ENCODE measurements at regions not wholly inside any gene's neighbourhood (a gene's known extent, or its start where the extent isn't known, plus 50 kb on each side); places are given as distances from the start of the nearest gene placed in this dataset.

- TF ChIP-seq REPIN1 (CRISPR knock-in tag; IDR thresholded peaks at IDR 0.05; ENCODE audit: borderline replicate concordance, low read depth) (0 out of 2 replicates have a peak, but pooled peaks have one; percentile 21), IRF2 (CRISPR knock-in tag; IDR thresholded peaks at IDR 0.05) (0 out of 2 replicates have a peak, but pooled peaks have one; percentile 16), SMC3 (IDR thresholded peaks at IDR 0.05; ENCODE audit: low read length) (peak; percentile 96), STAG1 (CRISPR knock-in tag; IDR thresholded peaks at IDR 0.05) (peak; percentile 67), TBX3 (IDR thresholded peaks at IDR 0.05; ENCODE audit: borderline replicate concordance) (no peak), TBL1XR1 (IDR thresholded peaks at IDR 0.05; ENCODE audit: borderline replicate concordance, low read length, partially characterized antibody) (no peak), ONECUT2 (CRISPR knock-in tag; IDR thresholded peaks at IDR 0.05) (peak; percentile 93), KAT2B (IDR thresholded peaks at IDR 0.05; ENCODE audit: borderline replicate concordance, low read depth, low read length) (peak; percentile 49; the same call in 1 of the 2 replicates)
Measured at GRCh38 chr2:217142649-217143266, 282.9 kb upstream of the TNP1 start (continued).

DNA sequence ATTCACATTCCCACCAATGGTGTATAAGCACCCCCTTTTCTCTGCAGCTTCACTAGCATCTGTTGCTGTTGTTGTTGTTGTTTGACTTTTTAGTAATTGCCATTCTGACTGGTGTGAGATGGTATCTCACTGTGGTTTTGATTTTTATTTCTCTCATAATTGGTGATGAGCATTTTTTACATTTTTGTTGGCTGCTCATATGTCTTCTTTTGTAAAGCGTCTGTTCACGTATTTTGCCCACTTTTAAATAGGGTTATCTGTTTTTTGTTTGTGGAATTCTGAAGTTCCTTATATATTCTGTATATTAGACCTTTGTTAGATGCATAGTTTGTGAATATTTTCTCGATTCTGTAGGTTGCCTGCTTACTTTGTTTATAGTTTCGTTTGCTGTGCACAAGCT, 278.4 kb upstream of the TNP1 start:
- ATAC-seq (no peak), DNase-seq (ENCODE audit: low spot score) (no peak), FAIRE-seq (no peak)
- Histone ChIP-seq H3K4me1 (ENCODE audit: insufficient read depth, low read length) (no peaks in the 10 kb centered on the region), H3K9ac (ENCODE audit: insufficient read depth, low read depth, low read length) (no peak overlapping the region), H3K9me3 (ENCODE audit: low read length) (peaks cover 8% of the 10 kb centered on the region; the same call in 1 of the 2 replicates), H2AFZ (ENCODE audit: low read length) (no peak overlapping the region), H4K20me1 (ENCODE audit: insufficient read depth, low read length) (no peaks in the 10 kb centered on the region), H3K27me3 (ENCODE audit: control insufficient read depth in 1 of 2, insufficient read depth in 2 of 2, low read length in 2 of 2) (no peaks in the 10 kb centered on the region), H3K79me2 (ENCODE audit: insufficient read depth, low read length) (no peaks in the 10 kb centered on the region), H3K4me2 (ENCODE audit: low read depth, low read length) (no peak overlapping the region), H3K4me3 (replicated peaks in 1 of 3; ENCODE audit: insufficient read depth in 1 of 3, low read depth in 2 of 3, low read length in 3 of 3) (no peak overlapping the region), H3K27ac (ENCODE audit: extremely low read length, insufficient read depth, low read length) (no peak overlapping the region), H3K36me3 (replicated peaks in 1 of 2; ENCODE audit: control insufficient read depth in 1 of 2, insufficient read depth in 2 of 2, low read length in 2 of 2) (no peaks in the 10 kb centered on the region)
- WGBS (ENCODE audit: low lambda C conversion rate) = 2% methylated on average over 4 of the region's 4 CpGs
- BruUV-seq (replicated peaks) = no TSS peak
- intact Hi-C loops (cut with micrococcal nuclease; ENCODE audit: unreplicated experiment) (no loop called here), in situ Hi-C loops (cut with HindIII; ENCODE audit: extremely low pct_ligation_motif_present, low pct_unique_long_range_greater_than_20kb) (no loop called here)
- POLR2A ChIA-PET = no interaction called here
- CTCF ChIA-PET (ENCODE audit: low intra/inter-chr PET ratio, low total read pairs) = no interaction called here
- TF ChIP-seq ZNF558 (CRISPR knock-in tag; IDR thresholded peaks at IDR 0.05; ENCODE audit: borderline replicate concordance) (no peak), ZNF879 (CRISPR knock-in tag; IDR thresholded peaks at IDR 0.05) (no peak), ZSCAN22 (CRISPR knock-in tag; IDR thresholded peaks at IDR 0.05) (no peak), ZNF790 (CRISPR knock-in tag; IDR thresholded peaks at IDR 0.05; ENCODE audit: borderline replicate concordance) (no peak), ZNF670 (CRISPR knock-in tag; IDR thresholded peaks at IDR 0.05; ENCODE audit: borderline replicate concordance) (no peak), ZNF83 (CRISPR knock-in tag; IDR thresholded peaks at IDR 0.05; ENCODE audit: borderline replicate concordance) (no peak), ZNF33A (CRISPR knock-in tag; IDR thresholded peaks at IDR 0.05; ENCODE audit: borderline replicate concordance) (no peak), ZNF17 (CRISPR knock-in tag; IDR thresholded peaks at IDR 0.05) (no peak), SRSF4 (IDR thresholded peaks at IDR 0.05; ENCODE audit: low read depth, low read length, poor library complexity, severe bottlenecking) (no peak)
- TF ChIP-seq, protein P1, sequence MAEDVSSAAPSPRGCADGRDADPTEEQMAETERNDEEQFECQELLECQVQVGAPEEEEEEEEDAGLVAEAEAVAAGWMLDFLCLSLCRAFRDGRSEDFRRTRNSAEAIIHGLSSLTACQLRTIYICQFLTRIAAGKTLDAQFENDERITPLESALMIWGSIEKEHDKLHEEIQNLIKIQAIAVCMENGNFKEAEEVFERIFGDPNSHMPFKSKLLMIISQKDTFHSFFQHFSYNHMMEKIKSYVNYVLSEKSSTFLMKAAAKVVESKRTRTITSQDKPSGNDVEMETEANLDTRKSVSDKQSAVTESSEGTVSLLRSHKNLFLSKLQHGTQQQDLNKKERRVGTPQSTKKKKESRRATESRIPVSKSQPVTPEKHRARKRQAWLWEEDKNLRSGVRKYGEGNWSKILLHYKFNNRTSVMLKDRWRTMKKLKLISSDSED (CRISPR knock-in tag; IDR thresholded peaks at IDR 0.05) = no peak
- TF ChIP-seq, protein P2, sequence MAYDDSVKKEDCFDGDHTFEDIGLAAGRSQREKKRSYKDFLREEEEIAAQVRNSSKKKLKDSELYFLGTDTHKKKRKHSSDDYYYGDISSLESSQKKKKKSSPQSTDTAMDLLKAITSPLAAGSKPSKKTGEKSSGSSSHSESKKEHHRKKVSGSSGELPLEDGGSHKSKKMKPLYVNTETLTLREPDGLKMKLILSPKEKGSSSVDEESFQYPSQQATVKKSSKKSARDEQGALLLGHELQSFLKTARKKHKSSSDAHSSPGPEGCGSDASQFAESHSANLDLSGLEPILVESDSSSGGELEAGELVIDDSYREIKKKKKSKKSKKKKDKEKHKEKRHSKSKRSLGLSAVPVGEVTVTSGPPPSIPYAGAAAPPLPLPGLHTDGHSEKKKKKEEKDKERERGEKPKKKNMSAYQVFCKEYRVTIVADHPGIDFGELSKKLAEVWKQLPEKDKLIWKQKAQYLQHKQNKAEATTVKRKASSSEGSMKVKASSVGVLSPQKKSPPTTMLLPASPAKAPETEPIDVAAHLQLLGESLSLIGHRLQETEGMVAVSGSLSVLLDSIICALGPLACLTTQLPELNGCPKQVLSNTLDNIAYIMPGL (CRISPR knock-in tag; IDR thresholded peaks at IDR 0.05; ENCODE audit: borderline replicate concordance in 1 of 2, low read depth in 1 of 2) = no peak
